HCT116 (cell line): ENCODE measurements at regions not wholly inside any gene's neighbourhood (a gene's known extent, or its start where the extent isn't known, plus 50 kb on each side); places are given as distances from the start of the nearest gene placed in this dataset.
"Not testable (repeated sequence)": the region's sequence is repeated elsewhere in the genome, so short reads cannot be mapped to it uniquely, and the experiment has no call there.

Source experiments
- ATAC-seq: fragments of 200-7000 bp; cut with Tn5 transposase; 2 replicates; pipeline ENCODE4 v1.9.1; 2020; ENCODE audit warnings: mild to moderate bottlenecking, moderate library complexity
- BruUV-seq: library from RNA; stranded (reverse); fragments of 400-500 nt; replicated peaks from 2 replicates; lab custom pipeline; 2021; lab: Mats Ljungman, UMichigan
- CTCF ChIA-PET: fragments of 300-600 bp; sonication (Branson Sonifier 250); formaldehyde crosslinking; loops from one replicate; lab custom pipeline; 2021; ENCODE audit warnings: antibody characterized with exemption; lab: Charles Lee
- POLR2A ChIA-PET: fragments of 300-600, 350-600 bp; sonication (Branson Sonifier 250); formaldehyde crosslinking; loops from one replicate; lab custom pipeline; 2021; ENCODE audit warnings: antibody characterized with exemption; lab: Charles Lee
- RAD21 ChIA-PET, 2 experiments: fragments of 300-600 bp; sonication (Branson Sonifier 250); formaldehyde crosslinking; loops; one replicate each; lab custom pipeline; 2023; ENCODE audit warnings: low total read pairs in 2 of 2; ENCODE audit not compliant: uncharacterized antibody in 2 of 2, unreplicated experiment in 2 of 2, low non-redundant PET in 1 of 2; lab: Charles Lee
- DNase-seq: peaks from one replicate; pipeline ENCODE4 v3.0.0-alpha.2; 2010; ENCODE audit warnings: low read depth, low spot score
- H2AFZ ChIP-seq: fragments of 200-600 bp; shearing (Covaris generic), sonication (generic); 2 replicates; pipeline ENCODE4 v1.6.1; 2017; ENCODE audit warnings: low read depth, mixed run types, mixed read lengths, antibody characterized with exemption, low read length; ENCODE audit not compliant: poor library complexity, severe bottlenecking
- H3K27ac ChIP-seq: 2 replicates; pipeline ENCODE4 v1.5.1; 2012; ENCODE audit warnings: low read depth, low read length
- H3K27me3 ChIP-seq: fragments of 200-600 bp; sonication (generic); 2 replicates; pipeline ENCODE4 v1.6.1; 2016; ENCODE audit warnings: mixed run types, low read length, mixed read lengths; ENCODE audit not compliant: insufficient read depth
- H3K36me3 ChIP-seq, 2 experiments: fragments of 200-500 bp in 1 of 2; fragments of 200-600 bp in 1 of 2; sonication (Bioruptor generic) in 1 of 2; sonication (generic) in 1 of 2; 2 replicates each; pipeline versions ENCODE4 v1.5.1 to v1.6.1; 2014 to 2016; ENCODE audit warnings: low read length in 2 of 2, inconsistent platforms in 1 of 2, mixed read lengths in 1 of 2, mixed run types in 1 of 2; ENCODE audit not compliant: insufficient read depth in 2 of 2, control insufficient read depth in 1 of 2
- H3K4me1 ChIP-seq, 2 experiments: fragments of 200-600 bp in 1 of 2; sonication (generic) in 1 of 2; 2 replicates each; pipeline versions ENCODE4 v1.5.1 to v1.6.1; 2012 to 2017; ENCODE audit warnings: low read length in 2 of 2, inconsistent platforms in 1 of 2, mild to moderate bottlenecking in 1 of 2, mixed read lengths in 1 of 2, mixed run types in 1 of 2, moderate library complexity in 1 of 2; ENCODE audit not compliant: insufficient read depth in 2 of 2, control insufficient read depth in 1 of 2
- H3K4me2 ChIP-seq: fragments of 200-600 bp; sonication (generic); 2 replicates; pipeline ENCODE4 v1.6.1; 2017; ENCODE audit warnings: mixed run types, low read length, mixed read lengths
- H3K4me3 ChIP-seq, 2 experiments: fragments of 200-600 bp in 1 of 2; sonication (generic) in 1 of 2; replicated peaks in 1 of 2; 2 replicates each; pipeline ENCODE4 v1.5.1; 2011 to 2016; ENCODE audit warnings: low read length in 2 of 2, control low read depth in 1 of 2, low read depth in 1 of 2, mild to moderate bottlenecking in 1 of 2, mixed read lengths in 1 of 2, mixed run types in 1 of 2
- H3K79me2 ChIP-seq: fragments of 200-600 bp; sonication (generic); 2 replicates; pipeline ENCODE4 v1.6.1; 2017; ENCODE audit warnings: mild to moderate bottlenecking, mixed run types, low read length, moderate library complexity, mixed read lengths; ENCODE audit not compliant: insufficient read depth
- H3K9ac ChIP-seq: fragments of 200-600 bp; sonication (generic); 2 replicates; pipeline ENCODE4 v1.6.1; 2016; ENCODE audit warnings: low read length, mixed read lengths
- H3K9me2 ChIP-seq: fragments of 200-600 bp; sonication (generic), shearing (Covaris generic); 2 replicates; pipeline ENCODE4 v1.6.1; 2017; ENCODE audit warnings: mixed run types, mild to moderate bottlenecking, moderate library complexity; ENCODE audit not compliant: insufficient read depth
- H3K9me3 ChIP-seq, 2 experiments: fragments of 200-500 bp in 1 of 2; fragments of 200-600 bp in 1 of 2; sonication (Bioruptor generic) in 1 of 2; sonication (generic) in 1 of 2; 2 replicates each; pipeline ENCODE4 v1.6.1; 2014 to 2017; ENCODE audit warnings: low read length in 2 of 2, mixed read lengths in 2 of 2, inconsistent platforms in 1 of 2, low read depth in 1 of 2, mild to moderate bottlenecking in 1 of 2, mixed run types in 1 of 2, moderate library complexity in 1 of 2; ENCODE audit not compliant: control insufficient read depth in 1 of 2, insufficient read depth in 1 of 2
- H4K20me1 ChIP-seq: fragments of 200-600 bp; sonication (generic), shearing (Covaris generic); 2 replicates; pipeline ENCODE4 v1.6.1; 2017; ENCODE audit warnings: mixed run types, mild to moderate bottlenecking, moderate library complexity; ENCODE audit not compliant: insufficient read depth
- intact Hi-C: fragments of 100-400 bp; cut with micrococcal nuclease; formaldehyde crosslinking; loops from 2 replicates; pipeline ENCODE4 v1.10.0; 2022

DNA sequence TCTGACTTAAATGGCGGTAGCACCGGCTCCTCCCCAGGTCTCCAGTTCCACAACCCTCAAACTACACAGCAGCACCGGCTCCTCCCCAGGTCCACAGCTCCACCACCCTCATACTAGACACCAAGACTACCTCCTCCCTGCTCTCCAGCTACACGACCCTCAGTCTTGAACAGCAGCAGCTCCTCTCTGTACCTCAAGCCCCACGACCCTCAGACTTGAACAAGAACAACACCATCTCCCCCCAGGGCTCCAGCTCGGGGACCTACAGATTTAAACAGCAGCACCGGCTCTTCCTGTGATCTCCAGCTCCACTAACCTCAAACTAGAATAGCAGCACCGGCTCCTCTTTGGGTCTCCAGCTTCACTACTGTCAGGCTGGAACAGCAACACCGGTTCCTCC, 326.9 kb downstream of the PREX1 start:
- POLR2A ChIA-PET, H4K20me1 ChIP-seq, BruUV-seq, DNase-seq, H3K4me2 ChIP-seq, intact Hi-C loops, H3K27ac ChIP-seq, H3K9me2 ChIP-seq, H3K9ac ChIP-seq, H2AFZ ChIP-seq, RAD21 ChIA-PET, H3K4me3 ChIP-seq, H3K79me2 ChIP-seq, H3K4me1 ChIP-seq, ATAC-seq, H3K36me3 ChIP-seq, CTCF ChIA-PET, H3K9me3 ChIP-seq: not testable (repeated sequence)
- peaks cover 31% of the 10 kb centered on the region for H3K27me3 ChIP-seq

- BruUV-seq, ATAC-seq, H3K9me3 ChIP-seq, H2AFZ ChIP-seq, H3K36me3 ChIP-seq, DNase-seq, H3K9me2 ChIP-seq, RAD21 ChIA-PET, H3K79me2 ChIP-seq, H4K20me1 ChIP-seq, H3K4me3 ChIP-seq, H3K4me2 ChIP-seq, H3K27ac ChIP-seq, POLR2A ChIA-PET, H3K4me1 ChIP-seq, H3K9ac ChIP-seq, CTCF ChIA-PET, intact Hi-C loops: not testable (repeated sequence)
- peaks cover 36% of the 10 kb centered on the region for H3K27me3 ChIP-seq
These were observed 328.9 kb downstream of the PREX1 start for GRCh38 chr20:48498939-48499338.

DNA sequence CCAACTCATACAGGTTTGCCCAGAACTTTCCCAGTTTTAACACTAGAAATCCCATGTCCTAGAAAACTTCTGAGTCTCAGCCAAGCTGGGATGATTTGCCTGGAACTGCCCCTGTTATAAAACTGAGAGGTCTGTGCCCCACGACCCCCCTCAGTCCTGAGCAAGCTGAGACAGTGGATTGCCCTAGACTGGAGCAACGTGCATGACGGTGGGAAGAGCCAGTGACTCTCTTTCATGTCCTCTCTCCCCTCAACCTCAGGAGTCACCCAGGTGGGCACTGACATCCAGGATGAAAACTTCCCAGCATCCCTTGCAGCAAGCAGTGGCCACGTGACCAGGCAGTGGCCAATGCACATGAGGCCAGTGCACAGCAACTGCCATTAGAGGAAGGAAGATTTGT, 329.7 kb downstream of the PREX1 start:
- H2AFZ ChIP-seq, H3K9me3 ChIP-seq, CTCF ChIA-PET, H3K9ac ChIP-seq, H3K9me2 ChIP-seq, intact Hi-C loops, ATAC-seq, H4K20me1 ChIP-seq, H3K36me3 ChIP-seq, RAD21 ChIA-PET, DNase-seq, POLR2A ChIA-PET, H3K4me2 ChIP-seq, H3K4me3 ChIP-seq, H3K4me1 ChIP-seq, H3K27ac ChIP-seq, BruUV-seq, H3K79me2 ChIP-seq: not testable (repeated sequence)
- H3K27me3 ChIP-seq = peaks cover 28% of the 10 kb centered on the region
